IMR-90 (cell line): ENCODE measurements at regions not wholly inside any gene's neighbourhood (a gene's known extent, or its start where the extent isn't known, plus 50 kb on each side); places are given as distances from the start of the nearest gene placed in this dataset.

Source experiments
- CHD1 ChIP-seq: IDR thresholded peaks from 2 replicates; pipeline ENCODE4 v1.6.1; 2012; ENCODE audit warnings: low read depth, low read length, improper control_type of control experiment
- CTCF ChIP-seq: conservative IDR thresholded peaks from 2 replicates; pipeline ENCODE4 v1.5.1; 2012; ENCODE audit warnings: mild to moderate bottlenecking, low read depth, low read length, improper control_type of control experiment
- POLR2A ChIP-seq: IDR thresholded peaks from 2 replicates; pipeline ENCODE4 v1.6.1; 2012; ENCODE audit warnings: mild to moderate bottlenecking, low read depth, low read length

- TF ChIP-seq CHD1 (no peak), CTCF (no peak), POLR2A (no peak)
These were observed 202.8 kb upstream of the TWIST2 start for GRCh38 chr2:238645095-238645494.
